ENCODE measurements at regions not wholly inside any gene's neighbourhood (a gene's known extent, or its start where the extent isn't known, plus 50 kb on each side); places are given as distances from the start of the nearest gene placed in this dataset.

DNA sequence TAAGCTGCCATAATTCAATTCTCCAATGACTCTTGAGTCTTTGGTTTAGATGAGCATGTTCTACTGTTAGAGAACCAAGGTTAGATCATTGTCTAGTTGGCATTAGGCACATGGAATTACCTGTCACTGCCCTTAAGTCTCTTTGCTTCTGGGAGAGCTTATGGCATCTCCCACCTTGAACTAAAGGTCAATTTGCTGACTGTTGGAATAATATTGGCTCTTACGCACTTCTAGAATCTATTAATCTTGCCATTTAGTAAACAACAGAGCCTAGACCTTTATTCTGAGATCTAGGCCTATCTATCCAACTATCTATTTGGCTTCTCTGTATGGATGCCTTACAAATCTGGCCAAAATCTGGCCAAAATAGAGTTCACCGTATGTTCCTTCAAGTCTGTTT lies 232.0 kb downstream of the STK31 start:
- ChIA-PET POLR2A (ENCODE audit: low non-redundant PET) (no interaction called here), CTCF (no interaction called here)
- no peak overlapping the region for H3K27ac ChIP-seq
- TF ChIP-seq CTCF (conservative IDR thresholded peaks at IDR 0.05; ENCODE audit: low read depth), result no peak
- no peak for DNase-seq (ENCODE audit: low spot score)

DNA sequence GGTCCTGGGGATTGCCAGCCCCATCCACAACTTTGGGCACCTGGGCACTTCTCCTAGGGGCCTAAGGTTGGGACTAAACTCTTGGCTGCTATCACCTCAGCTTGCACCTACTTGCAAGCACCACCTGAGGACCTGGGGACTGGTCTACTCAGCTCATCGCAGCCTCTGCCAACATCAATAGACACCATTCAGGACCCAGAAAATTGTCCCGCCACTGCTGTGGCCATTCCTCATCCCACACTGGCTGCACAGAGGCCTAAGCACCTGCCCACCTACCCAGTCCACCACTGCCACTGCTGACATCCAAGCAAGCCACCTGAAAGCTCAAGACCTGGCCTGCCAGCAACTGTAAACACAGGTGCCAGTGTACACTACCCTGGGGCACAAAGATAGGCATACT lies 234.1 kb downstream of the STK31 start:
- H3K27ac ChIP-seq, result no peak overlapping the region
- no peak for TF ChIP-seq CTCF (conservative IDR thresholded peaks at IDR 0.05; ENCODE audit: low read depth)
- POLR2A ChIA-PET (ENCODE audit: low non-redundant PET), result no interaction called here
- DNase-seq (ENCODE audit: low spot score), result no peak
- CTCF ChIA-PET, result no interaction called here

DNA sequence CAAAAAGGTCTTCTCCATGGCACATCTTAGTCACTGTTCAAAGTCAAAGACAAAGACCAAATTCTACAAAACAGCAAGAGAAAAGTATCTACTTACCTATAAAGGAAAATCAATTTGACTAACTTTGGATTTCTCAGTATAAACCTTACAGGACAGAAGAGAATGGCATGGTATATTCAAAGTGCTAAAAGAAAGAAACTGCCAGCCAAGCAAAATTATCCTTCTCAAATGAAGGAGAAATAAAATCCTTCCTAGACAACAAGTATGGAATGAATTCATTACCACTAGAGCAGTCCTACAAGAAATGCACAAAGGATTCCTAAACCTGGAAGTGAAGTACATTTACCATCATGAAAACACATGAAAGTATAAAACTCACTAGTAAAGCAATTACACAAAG lies 235.5 kb downstream of the STK31 start:
- DNase-seq (ENCODE audit: low spot score), result no peak
- no peak overlapping the region for H3K27ac ChIP-seq
- POLR2A ChIA-PET (ENCODE audit: low non-redundant PET), result no interaction called here
- TF ChIP-seq CTCF (conservative IDR thresholded peaks at IDR 0.05; ENCODE audit: low read depth), result no peak
- CTCF ChIA-PET, result no interaction called here

GRCh38 chr7:23955145-23955544 lies 245.1 kb downstream of the STK31 start:
- H3K27ac ChIP-seq, result no peak overlapping the region
- no peak for TF ChIP-seq CTCF (conservative IDR thresholded peaks at IDR 0.05; ENCODE audit: low read depth)
- no peak for DNase-seq (ENCODE audit: low spot score)
- ChIA-PET POLR2A (ENCODE audit: low non-redundant PET) (no interaction called here), CTCF (no interaction called here)

GRCh38 chr7:23955600-23956149 lies 245.7 kb downstream of the STK31 start:
- no peak for TF ChIP-seq CTCF (conservative IDR thresholded peaks at IDR 0.05; ENCODE audit: low read depth)
- DNase-seq (ENCODE audit: low spot score), result no peak
- POLR2A ChIA-PET (ENCODE audit: low non-redundant PET), result no interaction called here
- no peak overlapping the region for H3K27ac ChIP-seq
- CTCF ChIA-PET, result no interaction called here

DNA sequence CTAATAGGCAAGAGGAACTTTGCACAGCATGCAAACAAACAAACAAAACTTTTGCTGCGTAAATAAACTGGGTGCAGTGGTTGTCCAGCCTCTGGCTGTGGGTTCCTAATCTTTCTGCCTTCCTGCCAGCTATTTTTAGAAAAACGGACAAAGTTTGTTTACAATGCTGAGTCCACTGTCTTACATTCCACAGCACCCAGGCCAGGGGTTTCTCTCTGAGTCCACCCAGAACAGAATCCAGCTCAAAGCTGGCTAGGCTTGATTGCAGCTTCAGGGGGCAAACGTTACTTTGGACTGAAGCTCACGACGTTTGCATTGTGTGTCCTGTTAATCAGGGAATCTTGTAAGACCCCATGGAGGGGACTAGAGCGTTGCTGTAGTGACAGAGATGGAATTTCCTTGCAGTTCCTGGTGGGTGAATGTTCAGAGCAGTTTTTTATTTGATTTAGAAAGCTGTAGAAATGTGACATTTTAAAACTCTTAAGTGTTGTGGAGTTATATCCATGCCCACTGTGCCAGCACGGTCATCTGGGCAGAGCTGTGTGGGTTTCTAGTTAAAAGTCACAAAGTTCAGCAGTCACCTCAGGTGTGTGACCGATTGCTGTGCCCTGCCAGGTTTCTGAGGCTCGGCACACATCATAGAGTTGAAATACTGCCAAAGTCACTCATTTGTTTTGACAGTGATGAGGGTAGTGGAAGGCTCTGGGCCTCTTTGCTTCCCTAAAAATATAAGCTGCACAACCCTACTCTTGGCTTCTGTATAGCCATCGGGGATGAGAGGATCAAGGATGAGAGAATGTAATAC lies 247.0 kb downstream of the STK31 start:
- H3K27ac ChIP-seq, result no peak overlapping the region
- DNase-seq (ENCODE audit: low spot score), result no peak
- POLR2A ChIA-PET (ENCODE audit: low non-redundant PET), result no interaction called here
- CTCF ChIA-PET, result interaction anchor here (0.6 kb wide), 2 partner anchors 121 to 209 kb away, joined by 3 to 4 read pairs; no protein-coding TSS in a partner anchor
- no peak for TF ChIP-seq CTCF (conservative IDR thresholded peaks at IDR 0.05; ENCODE audit: low read depth)
